Gastrocnemius medialis (tissue), 4 donors: ENCODE measurements at regions not wholly inside any gene's neighbourhood (a gene's known extent, or its start where the extent isn't known, plus 50 kb on each side); places are given as distances from the start of the nearest gene placed in this dataset.

Experiments
- ATAC-seq, 2 donors: fragments of 150-250 bp; one replicate each; pipeline ENCODE4 v1.9.1; 2016
- DNase-seq, 2 donors: peaks; one replicate each; pipeline ENCODE4 v3.0.0-alpha.2; 2019
- H3K27ac ChIP-seq, 4 donors: fragments of 200-600 bp; sonication (generic); 1 replicate in 1 of 4; 2 replicates in 3 of 4; pipeline ENCODE4 v1.5.1; 2016 to 2018; ENCODE audit warnings: mild to moderate bottlenecking in 2 of 4, moderate library complexity in 1 of 4
- H3K27me3 ChIP-seq, 3 donors: fragments of 200-600 bp; sonication (generic) in 2 of 3; 1 replicate in 1 of 3; 2 replicates in 2 of 3; pipeline versions ENCODE4 v1.5.1 to v1.6.0; 2016 to 2019; ENCODE audit warnings: mild to moderate bottlenecking in 1 of 3, moderate library complexity in 1 of 3
- H3K36me3 ChIP-seq, 2 donors: fragments of 200-600 bp; sonication (generic) in 1 of 2; one replicate each; pipeline ENCODE4 v1.5.1; 2017 to 2018
- H3K4me1 ChIP-seq, 2 donors: fragments of 200-600 bp; sonication (generic) in 1 of 2; one replicate each; pipeline ENCODE4 v1.5.1; 2016 to 2017; ENCODE audit warnings: mild to moderate bottlenecking in 2 of 2
- H3K4me3 ChIP-seq, 4 donors: fragments of 200-600 bp; sonication (generic) in 3 of 4; 1 replicate in 1 of 4; 2 replicates in 3 of 4; pipeline ENCODE4 v1.5.1; 2016 to 2019; ENCODE audit warnings: mild to moderate bottlenecking in 2 of 4
- H3K9me3 ChIP-seq, 3 donors: fragments of 200-600 bp; sonication (generic) in 2 of 3; 1 replicate in 1 of 3; 2 replicates in 2 of 3; pipeline ENCODE4 v1.5.1; 2016 to 2019
- CTCF ChIP-seq, 5 experiments: fragments of 450-650 bp in 3 of 5; fragments of 200-600 bp in 2 of 5; sonication (generic) in 2 of 5; IDR thresholded peaks in 4 of 5; conservative IDR thresholded peaks in 1 of 5; 1 replicate in 4 of 5; 2 replicates in 1 of 5; pipeline ENCODE4 v1.5.1; 2016 to 2019; ENCODE audit warnings: antibody characterized with exemption in 5 of 5, mild to moderate bottlenecking in 3 of 5, moderate library complexity in 3 of 5
- POLR2A ChIP-seq, 2 donors: fragments of 450-650 bp; IDR thresholded peaks; one replicate each; pipeline ENCODE4 v1.6.1; 2017; ENCODE audit warnings: antibody characterized with exemption in 2 of 2, mild to moderate bottlenecking in 2 of 2, moderate library complexity in 2 of 2
- in situ Hi-C, 4 donors: fragments of 200-750 bp; cut with MboI; loops; one replicate each; pipeline versions ENCODE4 v1.15.0 to v1.8.0; 2017; ENCODE audit warnings: low sequenced_read_pairs in 4 of 4
- intact Hi-C: fragments of 100-400 bp; cut with DNase I; formaldehyde crosslinking; loops from one replicate; pipeline ENCODE4 v1.15.1; 2023; ENCODE audit warnings: low total_unique reads

GRCh38 chr3:55368366-55368765 is 118.7 kb downstream of the WNT5A start:
- no peaks in the 10 kb centered on the region for H3K9me3 ChIP-seq
- intact Hi-C loops (no loop called here), in situ Hi-C loops (no loop called here)
- no peaks in the 10 kb centered on the region for H3K36me3 ChIP-seq
- ATAC-seq (no peak), DNase-seq (no peak)
- H3K4me1 ChIP-seq, result no peaks in the 10 kb centered on the region
- H3K4me3 ChIP-seq, result no peak overlapping the region
- H3K27me3 ChIP-seq, result no peaks in the 10 kb centered on the region
- TF ChIP-seq CTCF (IDR thresholded peaks at IDR 0.05 in 4 of 5, conservative IDR thresholded peaks at IDR 0.05 in 1 of 5) (no peak), POLR2A (IDR thresholded peaks at IDR 0.05) (no peak)
- no peak overlapping the region for H3K27ac ChIP-seq

GRCh38 chr3:55367384-55367783 is 119.7 kb downstream of the WNT5A start:
- intact Hi-C loops, result no loop called here
- in situ Hi-C loops, result no loop called here
- Histone ChIP-seq H3K9me3 (no peaks in the 10 kb centered on the region), H3K36me3 (no peaks in the 10 kb centered on the region), H3K4me1 (no peaks in the 10 kb centered on the region), H3K27me3 (no peaks in the 10 kb centered on the region), H3K27ac (no peak overlapping the region), H3K4me3 (no peak overlapping the region)
- ATAC-seq (no peak), DNase-seq (no peak)
- TF ChIP-seq CTCF (IDR thresholded peaks at IDR 0.05 in 4 of 5, conservative IDR thresholded peaks at IDR 0.05 in 1 of 5) (no peak), POLR2A (IDR thresholded peaks at IDR 0.05) (no peak)

GRCh38 chr3:55364421-55364820 is 122.7 kb downstream of the WNT5A start:
- no peak for DNase-seq
- no peaks in the 10 kb centered on the region for H3K9me3 ChIP-seq
- intact Hi-C loops (no loop called here), in situ Hi-C loops (no loop called here)
- H3K4me3 ChIP-seq, result no peak overlapping the region
- ATAC-seq, result no peak
- no peaks in the 10 kb centered on the region for H3K27me3 ChIP-seq
- TF ChIP-seq POLR2A (IDR thresholded peaks at IDR 0.05) (no peak), CTCF (IDR thresholded peaks at IDR 0.05 in 4 of 5, conservative IDR thresholded peaks at IDR 0.05 in 1 of 5) (no peak)
- no peak overlapping the region for H3K27ac ChIP-seq
- H3K36me3 ChIP-seq, result no peaks in the 10 kb centered on the region
- no peaks in the 10 kb centered on the region for H3K4me1 ChIP-seq

- TF ChIP-seq CTCF (IDR thresholded peaks at IDR 0.05 in 4 of 5, conservative IDR thresholded peaks at IDR 0.05 in 1 of 5) (no peak), POLR2A (IDR thresholded peaks at IDR 0.05) (no peak)
- H3K9me3 ChIP-seq, result no peaks in the 10 kb centered on the region
- in situ Hi-C loops, result no loop called here
- H3K27ac ChIP-seq, result no peak overlapping the region
- intact Hi-C loops, result no loop called here
- ATAC-seq (no peak), DNase-seq (no peak)
- H3K27me3 ChIP-seq, result no peaks in the 10 kb centered on the region
- no peak overlapping the region for H3K4me3 ChIP-seq
- H3K36me3 ChIP-seq, result no peaks in the 10 kb centered on the region
- H3K4me1 ChIP-seq, result no peaks in the 10 kb centered on the region
Measured at GRCh38 chr3:55362210-55362960, 124.7 kb downstream of the WNT5A start.

- no peak for TF ChIP-seq POLR2A (IDR thresholded peaks at IDR 0.05)
- TF ChIP-seq CTCF (IDR thresholded peaks at IDR 0.05 in 4 of 5, conservative IDR thresholded peaks at IDR 0.05 in 1 of 5), result no peak
- in situ Hi-C loops, result no loop called here
- H3K9me3 ChIP-seq, result no peaks in the 10 kb centered on the region
- no peaks in the 10 kb centered on the region for H3K27me3 ChIP-seq
- intact Hi-C loops, result no loop called here
- ATAC-seq (no peak), DNase-seq (no peak)
- H3K36me3 ChIP-seq, result no peaks in the 10 kb centered on the region
- H3K27ac ChIP-seq, result no peak overlapping the region
- H3K4me3 ChIP-seq, result no peak overlapping the region
- no peaks in the 10 kb centered on the region for H3K4me1 ChIP-seq
Measured at GRCh38 chr3:55357796-55358195, 129.3 kb downstream of the WNT5A start.
